ENCODE measurements at regions not wholly inside any gene's neighbourhood (a gene's known extent, or its start where the extent isn't known, plus 50 kb on each side); places are given as distances from the start of the nearest gene placed in this dataset.

GRCh38 chr17:73750975-73751374 is 106.7 kb upstream of the SDK2 start:
- H3K36me3 Mint-ChIP-seq (ENCODE audit: low read depth), result no peaks in the 10 kb centered on the region
- intact Hi-C loops (cut with micrococcal nuclease), result no loop called here
- H3K27ac Mint-ChIP-seq, result no peak overlapping the region
- H3K4me3 Mint-ChIP-seq, result no peak overlapping the region
- no peaks in the 10 kb centered on the region for H3K27me3 Mint-ChIP-seq
- H3K9me3 Mint-ChIP-seq, result no peaks in the 10 kb centered on the region
- H3K4me1 Mint-ChIP-seq, result no peaks in the 10 kb centered on the region
- DNase-seq, result no peak

- Mint-ChIP-seq H3K27ac (no peak overlapping the region), H3K4me3 (no peak overlapping the region), H3K9me3 (no peaks in the 10 kb centered on the region), H3K4me1 (no peaks in the 10 kb centered on the region), H3K27me3 (no peaks in the 10 kb centered on the region), H3K36me3 (ENCODE audit: low read depth) (no peaks in the 10 kb centered on the region)
- no peak for DNase-seq
- intact Hi-C loops (cut with micrococcal nuclease), result no loop called here
These were observed 109.7 kb upstream of the SDK2 start for GRCh38 chr17:73753751-73754496.

DNA sequence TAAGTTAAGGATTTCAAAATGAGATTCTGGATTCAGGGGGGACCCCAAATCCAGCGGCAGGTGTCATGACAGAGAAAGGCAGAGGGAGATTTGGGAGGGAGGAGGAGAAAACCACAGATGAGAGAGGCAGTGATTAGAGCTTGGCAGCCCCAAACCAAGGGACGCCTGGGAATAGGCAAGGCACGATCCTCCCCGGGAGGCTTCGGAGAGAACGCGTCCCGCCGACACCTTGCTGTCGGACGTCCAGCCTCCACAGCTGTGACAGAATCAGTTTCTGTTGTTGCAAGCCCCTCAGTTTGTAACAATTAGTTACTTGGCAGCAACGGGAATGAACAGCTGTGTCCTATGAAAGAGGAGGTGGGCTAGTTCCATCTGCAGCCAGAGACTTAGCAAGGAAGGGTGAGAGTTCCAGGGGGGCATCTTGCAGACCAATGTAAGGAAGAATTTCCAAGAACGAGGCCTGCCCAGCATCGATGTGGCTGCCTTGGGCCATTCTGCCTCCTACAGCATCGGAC is 110.7 kb upstream of the SDK2 start:
- H3K36me3 Mint-ChIP-seq (ENCODE audit: low read depth), result no peaks in the 10 kb centered on the region
- H3K4me3 Mint-ChIP-seq, result no peak overlapping the region
- no peaks in the 10 kb centered on the region for H3K27me3 Mint-ChIP-seq
- H3K4me1 Mint-ChIP-seq, result no peaks in the 10 kb centered on the region
- no peaks in the 10 kb centered on the region for H3K9me3 Mint-ChIP-seq
- H3K27ac Mint-ChIP-seq, result no peak overlapping the region
- DNase-seq, result no peak
- intact Hi-C loops (cut with micrococcal nuclease), result no loop called here

GRCh38 chr17:73757420-73757819 is 113.2 kb upstream of the SDK2 start:
- no peaks in the 10 kb centered on the region for H3K9me3 Mint-ChIP-seq
- no peak overlapping the region for H3K27ac Mint-ChIP-seq
- no peaks in the 10 kb centered on the region for H3K27me3 Mint-ChIP-seq
- H3K36me3 Mint-ChIP-seq (ENCODE audit: low read depth), result no peaks in the 10 kb centered on the region
- H3K4me3 Mint-ChIP-seq, result no peak overlapping the region
- intact Hi-C loops (cut with micrococcal nuclease), result no loop called here
- no peak for DNase-seq
- no peaks in the 10 kb centered on the region for H3K4me1 Mint-ChIP-seq

DNA sequence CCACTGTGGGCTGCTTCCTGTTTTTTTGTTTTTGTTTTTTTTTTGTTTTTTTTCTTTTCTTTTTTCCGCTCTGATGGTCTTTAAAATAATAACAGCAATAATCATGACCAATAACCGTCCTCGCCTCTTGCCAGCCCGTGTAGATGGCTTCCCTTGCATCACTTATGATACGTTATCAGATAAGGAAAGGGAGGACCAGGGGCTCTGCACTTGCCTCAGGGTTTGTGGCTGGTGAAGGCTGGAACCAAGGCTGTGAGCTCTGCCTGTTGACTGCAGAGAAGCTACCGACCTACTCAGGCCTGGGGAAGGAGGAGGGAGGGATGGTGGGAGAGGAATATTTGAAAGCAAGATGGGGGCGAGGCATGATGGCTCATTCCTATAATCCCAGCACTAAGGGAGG is 114.0 kb upstream of the SDK2 start:
- DNase-seq, result no peak
- no peaks in the 10 kb centered on the region for H3K9me3 Mint-ChIP-seq
- H3K27me3 Mint-ChIP-seq, result no peaks in the 10 kb centered on the region
- no peak overlapping the region for H3K27ac Mint-ChIP-seq
- no peaks in the 10 kb centered on the region for H3K4me1 Mint-ChIP-seq
- H3K4me3 Mint-ChIP-seq, result no peak overlapping the region
- intact Hi-C loops (cut with micrococcal nuclease), result no loop called here
- no peaks in the 10 kb centered on the region for H3K36me3 Mint-ChIP-seq (ENCODE audit: low read depth)

- no peaks in the 10 kb centered on the region for H3K4me1 Mint-ChIP-seq
- no peak for DNase-seq
- H3K36me3 Mint-ChIP-seq (ENCODE audit: low read depth), result no peaks in the 10 kb centered on the region
- H3K27ac Mint-ChIP-seq, result no peak overlapping the region
- no peaks in the 10 kb centered on the region for H3K27me3 Mint-ChIP-seq
- H3K9me3 Mint-ChIP-seq, result no peaks in the 10 kb centered on the region
- intact Hi-C loops (cut with micrococcal nuclease), result no loop called here
- H3K4me3 Mint-ChIP-seq, result no peak overlapping the region
These were observed 115.1 kb upstream of the SDK2 start for GRCh38 chr17:73759324-73759723.

DNA sequence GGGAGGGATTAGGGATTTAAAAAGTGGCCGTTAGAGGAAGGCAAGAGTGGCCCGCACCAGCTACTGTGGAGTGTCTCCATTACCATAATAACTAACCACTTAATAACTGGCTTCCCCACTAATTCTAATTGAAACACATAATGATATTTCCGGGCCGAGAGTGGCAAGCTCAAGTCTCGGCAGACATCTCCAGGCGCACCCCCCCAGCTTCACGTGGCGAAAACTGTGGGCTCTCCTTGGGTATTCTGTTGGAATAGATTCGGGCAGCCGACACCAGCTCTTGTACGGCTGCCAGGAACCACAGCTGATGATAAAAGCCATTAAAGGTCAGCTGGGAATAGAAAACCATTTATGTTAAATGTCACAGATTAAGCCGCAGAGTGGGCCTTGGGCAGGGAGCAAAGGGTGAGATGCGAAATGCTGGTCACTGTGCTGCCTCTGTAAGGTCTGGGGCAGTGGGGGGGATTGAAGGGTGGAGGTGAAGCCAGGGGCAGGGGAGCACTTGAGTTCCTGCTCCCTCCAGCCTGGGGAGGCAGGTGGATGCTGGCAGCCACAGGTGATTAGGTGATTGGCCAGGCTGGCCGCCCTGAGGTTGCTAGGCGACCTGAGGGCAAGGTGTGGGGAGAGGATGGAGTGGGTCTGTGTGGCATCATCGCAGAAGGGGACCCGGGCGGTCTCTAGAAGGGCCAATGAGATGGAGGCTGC is 115.6 kb upstream of the SDK2 start:
- no peak overlapping the region for H3K27ac Mint-ChIP-seq
- DNase-seq, result no peak
- H3K36me3 Mint-ChIP-seq (ENCODE audit: low read depth), result no peaks in the 10 kb centered on the region
- no peaks in the 10 kb centered on the region for H3K9me3 Mint-ChIP-seq
- intact Hi-C loops (cut with micrococcal nuclease), result no loop called here
- H3K4me1 Mint-ChIP-seq, result no peaks in the 10 kb centered on the region
- no peak overlapping the region for H3K4me3 Mint-ChIP-seq
- H3K27me3 Mint-ChIP-seq, result no peaks in the 10 kb centered on the region

DNA sequence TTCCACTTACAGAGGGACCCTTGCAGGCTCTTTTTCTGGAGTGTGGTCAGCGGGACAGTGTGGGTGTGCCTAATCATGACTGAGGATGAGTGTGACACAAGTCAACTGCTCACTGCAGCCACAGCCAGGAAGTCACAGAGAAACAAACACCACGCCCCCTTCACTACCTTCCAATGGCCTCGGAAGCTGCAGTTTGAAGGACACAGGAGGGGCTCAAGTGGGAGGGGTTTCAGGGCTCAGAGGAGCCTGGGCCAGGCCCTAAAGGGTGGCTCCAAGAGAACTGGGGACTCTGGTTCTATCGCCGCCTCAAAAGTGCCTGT is 116.2 kb upstream of the SDK2 start:
- Mint-ChIP-seq H3K27ac (no peak overlapping the region), H3K9me3 (no peaks in the 10 kb centered on the region), H3K4me3 (no peak overlapping the region), H3K4me1 (no peaks in the 10 kb centered on the region), H3K27me3 (no peaks in the 10 kb centered on the region), H3K36me3 (ENCODE audit: low read depth) (no peaks in the 10 kb centered on the region)
- intact Hi-C loops (cut with micrococcal nuclease), result no loop called here
- no peak for DNase-seq

DNA sequence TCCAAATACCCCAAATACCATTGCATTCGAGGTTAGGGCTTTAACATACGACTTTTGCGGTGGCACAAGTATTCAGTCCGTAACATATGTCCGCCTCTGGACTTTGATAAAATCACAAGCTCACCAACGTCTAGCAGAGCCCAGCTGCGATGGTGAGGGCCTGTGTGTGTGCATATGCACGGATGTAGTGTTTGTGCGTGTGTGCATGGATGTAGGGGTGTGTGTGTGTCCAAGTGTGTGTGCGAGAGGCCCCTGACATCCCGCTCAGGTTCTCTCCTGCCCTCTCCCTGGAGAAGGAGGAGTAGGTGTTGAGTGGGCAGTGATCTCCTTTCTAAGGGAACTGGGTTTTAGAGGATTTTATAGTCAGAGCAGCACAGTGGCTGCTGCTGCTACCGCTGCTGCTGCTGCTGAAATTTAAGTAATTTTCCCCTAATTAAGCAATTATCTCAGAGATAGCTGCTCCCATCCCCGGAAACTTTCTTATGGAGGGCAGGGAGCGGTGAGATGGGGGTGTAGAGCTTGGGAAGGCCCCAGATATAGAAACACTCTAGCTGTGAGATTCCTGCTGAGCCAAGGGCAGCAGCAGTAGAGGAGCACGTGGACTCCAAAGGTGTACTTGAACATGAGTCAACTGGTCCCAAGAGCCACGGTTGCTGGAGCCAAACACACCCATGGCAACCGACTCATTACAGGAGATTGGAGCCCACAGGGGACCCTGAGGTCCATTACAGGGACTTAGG is 121.7 kb upstream of the SDK2 start:
- peaks cover under 1% of the 10 kb centered on the region for H3K27me3 Mint-ChIP-seq
- H3K4me3 Mint-ChIP-seq, result no peak overlapping the region
- no peak overlapping the region for H3K27ac Mint-ChIP-seq
- H3K36me3 Mint-ChIP-seq (ENCODE audit: low read depth), result no peaks in the 10 kb centered on the region
- intact Hi-C loops (cut with micrococcal nuclease), result no loop called here
- DNase-seq, result no peak
- no peaks in the 10 kb centered on the region for H3K4me1 Mint-ChIP-seq
- H3K9me3 Mint-ChIP-seq, result no peaks in the 10 kb centered on the region

DNA sequence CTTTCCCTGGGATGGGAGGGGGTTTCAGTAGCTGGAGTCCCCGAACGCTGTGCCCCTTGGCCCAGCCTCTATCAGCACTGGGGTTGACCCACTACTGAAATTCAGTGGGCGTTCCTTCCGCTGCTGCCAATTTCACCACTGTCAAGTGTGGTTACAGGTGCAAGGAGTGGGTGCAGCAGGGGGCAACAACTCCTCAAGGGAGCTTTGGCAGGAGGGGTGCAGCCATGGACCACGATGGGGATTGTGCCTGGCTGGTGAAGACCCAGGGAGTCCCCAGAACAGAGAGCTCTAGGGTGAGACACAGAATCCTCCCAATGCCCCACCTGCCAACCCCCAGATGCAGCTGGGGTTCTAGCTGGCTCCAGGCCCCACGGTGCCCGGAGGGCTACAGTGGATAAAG is 123.5 kb upstream of the SDK2 start:
- no peak for DNase-seq
- H3K4me3 Mint-ChIP-seq, result no peak overlapping the region
- no peaks in the 10 kb centered on the region for H3K4me1 Mint-ChIP-seq
- H3K36me3 Mint-ChIP-seq (ENCODE audit: low read depth), result no peaks in the 10 kb centered on the region
- intact Hi-C loops (cut with micrococcal nuclease), result no loop called here
- no peak overlapping the region for H3K27ac Mint-ChIP-seq
- H3K27me3 Mint-ChIP-seq, result peaks cover 2% of the 10 kb centered on the region
- no peaks in the 10 kb centered on the region for H3K9me3 Mint-ChIP-seq

DNA sequence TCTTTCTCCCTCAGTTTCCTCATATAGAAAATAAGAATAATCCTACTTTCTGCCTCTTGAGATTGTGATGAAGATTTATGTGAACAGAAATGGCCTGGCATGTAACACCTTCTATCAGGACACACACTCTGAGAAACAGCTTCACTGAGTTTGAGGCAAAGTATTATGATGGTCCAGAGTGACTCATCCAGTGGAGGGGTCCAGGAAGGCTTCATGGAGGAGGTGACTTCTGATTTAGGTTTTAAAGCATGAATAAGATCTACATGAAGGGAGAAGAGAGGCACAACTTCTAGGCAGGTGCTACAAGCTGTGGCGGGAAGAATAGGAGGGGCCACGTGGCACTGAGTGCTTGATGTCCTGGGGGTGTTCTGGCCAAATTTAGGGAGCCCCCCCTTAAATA is 124.4 kb upstream of the SDK2 start:
- Mint-ChIP-seq H3K4me1 (no peaks in the 10 kb centered on the region), H3K27me3 (peaks cover 2% of the 10 kb centered on the region), H3K36me3 (ENCODE audit: low read depth) (no peaks in the 10 kb centered on the region), H3K27ac (no peak overlapping the region), H3K9me3 (no peaks in the 10 kb centered on the region), H3K4me3 (no peak overlapping the region)
- intact Hi-C loops (cut with micrococcal nuclease), result no loop called here
- DNase-seq, result no peak

GRCh38 chr17:73769479-73769878 is 125.2 kb upstream of the SDK2 start:
- Mint-ChIP-seq H3K36me3 (ENCODE audit: low read depth) (no peaks in the 10 kb centered on the region), H3K27ac (no peak overlapping the region), H3K4me1 (no peaks in the 10 kb centered on the region), H3K27me3 (peaks cover 2% of the 10 kb centered on the region), H3K9me3 (no peaks in the 10 kb centered on the region), H3K4me3 (no peak overlapping the region)
- intact Hi-C loops (cut with micrococcal nuclease), result no loop called here
- DNase-seq, result no peak

DNA sequence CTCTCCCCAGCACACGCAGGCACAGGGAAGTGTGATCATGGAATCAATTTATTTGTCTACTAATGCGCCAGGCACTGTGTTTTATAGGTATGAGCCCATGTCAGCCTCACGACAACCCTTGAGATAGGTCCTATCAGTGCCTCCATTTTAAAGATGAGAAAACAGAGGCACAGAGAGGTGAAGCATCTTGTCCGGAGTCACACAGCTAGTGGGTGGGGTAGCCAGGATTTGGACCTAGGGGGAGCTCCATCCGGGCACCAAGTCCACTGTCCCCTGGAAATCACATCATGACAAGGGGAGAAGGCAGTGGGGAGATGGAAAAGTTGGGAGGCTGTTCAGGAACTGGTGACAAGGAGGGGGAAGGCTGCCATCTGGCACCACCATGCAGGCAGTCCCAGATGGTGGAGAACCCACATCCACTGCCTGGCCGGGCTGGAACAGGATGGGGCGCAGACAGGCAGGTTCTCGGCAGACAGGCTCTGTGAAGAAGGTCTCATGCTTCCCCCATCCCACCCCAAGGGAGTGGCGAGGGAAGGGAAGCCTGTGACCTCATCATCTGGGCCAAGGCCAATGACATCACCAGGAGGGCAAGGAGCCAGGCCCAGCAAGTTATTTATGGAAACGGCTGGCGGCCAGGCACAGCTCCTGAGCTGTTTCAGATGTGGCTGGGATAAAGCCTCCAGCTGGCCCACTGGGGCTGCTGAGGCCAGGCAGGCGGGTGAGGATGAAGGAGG is 126.0 kb upstream of the SDK2 start:
- no peaks in the 10 kb centered on the region for H3K9me3 Mint-ChIP-seq
- intact Hi-C loops (cut with micrococcal nuclease), result no loop called here
- H3K27me3 Mint-ChIP-seq, result peaks cover 2% of the 10 kb centered on the region
- H3K27ac Mint-ChIP-seq, result no peak overlapping the region
- H3K4me3 Mint-ChIP-seq, result no peak overlapping the region
- H3K36me3 Mint-ChIP-seq (ENCODE audit: low read depth), result no peaks in the 10 kb centered on the region
- H3K4me1 Mint-ChIP-seq, result no peaks in the 10 kb centered on the region
- no peak for DNase-seq

GRCh38 chr17:73770849-73771229 is 126.6 kb upstream of the SDK2 start:
- intact Hi-C loops (cut with micrococcal nuclease), result no loop called here

More at GRCh38 chr17:73770849-73771229, 126.6 kb upstream of the SDK2 start:
- Mint-ChIP-seq H3K36me3 (ENCODE audit: low read depth) (no peaks in the 10 kb centered on the region), H3K27ac (no peak overlapping the region), H3K27me3 (peaks cover 2% of the 10 kb centered on the region), H3K4me1 (no peaks in the 10 kb centered on the region), H3K9me3 (no peaks in the 10 kb centered on the region), H3K4me3 (no peak overlapping the region)
- no peak for DNase-seq

Measured in activated CD4-positive, alpha-beta T cell treated with anti-CD3 and anti-CD28 coated beads, Interleukin-2, amount 10 ng/mL, durations not matched to agents 24 days and 14 days (primary cell).